ENCODE measurements at regions not wholly inside any gene's neighbourhood (a gene's known extent, or its start where the extent isn't known, plus 50 kb on each side); places are given as distances from the start of the nearest gene placed in this dataset.

- Histone ChIP-seq H3K27ac (no peak overlapping the region), H3K9me3 (no peaks in the 10 kb centered on the region), H3K4me1 (no peaks in the 10 kb centered on the region), H3K4me3 (replicated peaks in 1 of 3) (no peak overlapping the region), H3K27me3 (no peaks in the 10 kb centered on the region), H3K36me3 (no peaks in the 10 kb centered on the region)
- DNase-seq, result no peak
- WGBS, 2 donors, result 76 to 79% methylated on average over 10 to 16 of the region's 17 CpGs
- TF ChIP-seq POLR2A (IDR thresholded peaks at IDR 0.05) (no peak), CTCF (IDR thresholded peaks at IDR 0.05) (no peak)
- intact Hi-C loops (cut with DNase I), result no loop called here
These were observed 78.4 kb upstream of the PMEPA1 start for GRCh38 chr20:57787990-57788781.

GRCh38 chr20:57787151-57787989 lies 77.6 kb upstream of the PMEPA1 start:
- WGBS, 2 donors, result 80% methylated on average over 7 to 9 of the region's 10 CpGs
- Histone ChIP-seq H3K4me1 (no peaks in the 10 kb centered on the region), H3K4me3 (replicated peaks in 1 of 3) (no peak overlapping the region), H3K27me3 (no peaks in the 10 kb centered on the region), H3K27ac (no peak overlapping the region), H3K9me3 (no peaks in the 10 kb centered on the region), H3K36me3 (no peaks in the 10 kb centered on the region)
- intact Hi-C loops (cut with DNase I), result no loop called here
- TF ChIP-seq CTCF (IDR thresholded peaks at IDR 0.05), result no peak
- no peak for TF ChIP-seq POLR2A (IDR thresholded peaks at IDR 0.05)
- no peak for DNase-seq

GRCh38 chr20:57786304-57786932 lies 76.6 kb upstream of the PMEPA1 start:
- H3K27ac ChIP-seq, result no peak overlapping the region
- 79 to 84% methylated on average over 8 to 14 of the region's 14 CpGs for WGBS, 2 donors
- H3K27me3 ChIP-seq, result no peaks in the 10 kb centered on the region
- H3K9me3 ChIP-seq, result no peaks in the 10 kb centered on the region
- no peak for DNase-seq
- intact Hi-C loops (cut with DNase I), result no loop called here
- H3K4me1 ChIP-seq, result no peaks in the 10 kb centered on the region
- H3K36me3 ChIP-seq, result no peaks in the 10 kb centered on the region
- no peak overlapping the region for H3K4me3 ChIP-seq (replicated peaks in 1 of 3)
- TF ChIP-seq CTCF (IDR thresholded peaks at IDR 0.05) (no peak), POLR2A (IDR thresholded peaks at IDR 0.05) (no peak)

- whole genome bisulfite sequencing, 2 donors, result 66 to 77% methylated on average over 6 of the region's 6 CpGs
- Histone ChIP-seq H3K9me3 (no peaks in the 10 kb centered on the region), H3K4me1 (no peaks in the 10 kb centered on the region), H3K27me3 (no peaks in the 10 kb centered on the region), H3K4me3 (replicated peaks in 1 of 3) (no peak overlapping the region), H3K36me3 (no peaks in the 10 kb centered on the region), H3K27ac (no peak overlapping the region)
- intact Hi-C loops (cut with DNase I), result no loop called here
- TF ChIP-seq POLR2A (IDR thresholded peaks at IDR 0.05) (no peak), CTCF (IDR thresholded peaks at IDR 0.05) (no peak)
- no peak for DNase-seq
These were observed 75.9 kb upstream of the PMEPA1 start for GRCh38 chr20:57785720-57786119.
